ENCODE measurements at regions not wholly inside any gene's neighbourhood (a gene's known extent, or its start where the extent isn't known, plus 50 kb on each side); places are given as distances from the start of the nearest gene placed in this dataset.

DNA sequence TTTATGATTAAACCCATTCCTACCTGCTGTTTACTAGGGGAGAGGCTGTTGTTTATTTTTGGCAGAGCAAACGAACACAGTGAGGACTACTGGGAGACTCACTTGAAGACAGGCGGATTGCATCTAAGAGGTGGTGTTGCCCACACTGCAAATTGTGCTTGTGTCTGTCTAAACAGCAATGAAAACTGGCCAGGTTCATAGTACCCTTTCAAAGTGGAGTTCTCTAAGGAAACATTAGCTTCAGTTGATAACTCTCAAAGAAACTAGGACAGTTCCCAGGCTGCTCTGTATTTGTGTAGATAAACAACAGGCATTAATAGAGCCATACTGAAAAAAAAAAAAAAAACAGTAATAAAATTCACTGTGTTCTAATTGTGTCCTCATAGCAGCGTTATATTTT lies 466.0 kb upstream of the RGS6 start:
- Histone ChIP-seq H3K4ac (ENCODE audit: low read depth, low read length) (no peak overlapping the region), H2AK5ac (ENCODE audit: low read length) (no peak overlapping the region), H3K4me3 (ENCODE audit: low read depth, low read length) (no peak overlapping the region), H3K23ac (ENCODE audit: low read length) (no peak overlapping the region), H3K9ac (ENCODE audit: low read length) (no peak overlapping the region), H4K91ac (ENCODE audit: low read depth, low read length) (no peak overlapping the region), H3K27ac (ENCODE audit: low read depth, low read length) (no peak overlapping the region), H2BK5ac (ENCODE audit: low read depth, low read length, poor library complexity) (no peak overlapping the region), H3K79me2 (ENCODE audit: control insufficient read depth, insufficient read depth, low read length, poor library complexity) (no peaks in the 10 kb centered on the region), H2BK120ac (ENCODE audit: insufficient read depth, low read length, poor library complexity) (no peak overlapping the region), H4K12ac (ENCODE audit: low read depth, low read length) (no peak overlapping the region), H3K36me3 (ENCODE audit: control insufficient read depth in 1 of 2, insufficient read depth in 2 of 2, low read length in 2 of 2) (peaks cover 0 to 5% of the 10 kb centered on the region in 2 experiments), H4K8ac (ENCODE audit: low read depth, low read length) (no peak overlapping the region), H3K18ac (ENCODE audit: low read length) (no peak overlapping the region), H3K27me3 (ENCODE audit: insufficient read depth, low read length) (no peaks in the 10 kb centered on the region), H3K4me1 (ENCODE audit: control insufficient read depth in 1 of 2, insufficient read depth in 2 of 2, low read length in 2 of 2) (peaks cover 4 to 5% of the 10 kb centered on the region in 2 experiments), H3K9me3 (ENCODE audit: insufficient read depth, low read depth, low read length) (peaks cover 1% of the 10 kb centered on the region), H2BK12ac (ENCODE audit: low read length) (no peak overlapping the region), H3K4me2 (ENCODE audit: low read length) (no peak overlapping the region), H3K14ac (ENCODE audit: low read length) (no peak overlapping the region), H3K79me1 (ENCODE audit: low read length) (peaks cover 6% of the 10 kb centered on the region), H2AFZ (ENCODE audit: insufficient read depth, low read length, poor library complexity) (no peak overlapping the region)
- no peak for DNase-seq
- no CpG with 5 or more reads among the region's 3 CpGs for WGBS (ENCODE audit: extremely low coverage, insufficient coverage, insufficient read length)

- no peak overlapping the region for H3K27ac ChIP-seq (ENCODE audit: low read depth, low read length)
- H2AK5ac ChIP-seq (ENCODE audit: low read length), result no peak overlapping the region
- H3K4me3 ChIP-seq (ENCODE audit: low read depth, low read length), result no peak overlapping the region
- no peak for DNase-seq
- no peak overlapping the region for H2BK12ac ChIP-seq (ENCODE audit: low read length)
- no peak overlapping the region for H3K18ac ChIP-seq (ENCODE audit: low read length)
- peaks cover 0 to 5% of the 10 kb centered on the region in 2 experiments for H3K36me3 ChIP-seq (ENCODE audit: control insufficient read depth in 1 of 2, insufficient read depth in 2 of 2, low read length in 2 of 2)
- H4K12ac ChIP-seq (ENCODE audit: low read depth, low read length), result no peak overlapping the region
- H3K9me3 ChIP-seq (ENCODE audit: insufficient read depth, low read depth, low read length), result peaks cover 1% of the 10 kb centered on the region
- H3K27me3 ChIP-seq (ENCODE audit: insufficient read depth, low read length), result no peaks in the 10 kb centered on the region
- peaks cover 7 to 10% of the 10 kb centered on the region in 2 experiments for H3K4me1 ChIP-seq (ENCODE audit: control insufficient read depth in 1 of 2, insufficient read depth in 2 of 2, low read length in 2 of 2)
- no peak overlapping the region for H3K9ac ChIP-seq (ENCODE audit: low read length)
- peaks cover 9% of the 10 kb centered on the region for H3K79me1 ChIP-seq (ENCODE audit: low read length)
- H2BK5ac ChIP-seq (ENCODE audit: low read depth, low read length, poor library complexity), result no peak overlapping the region
- no peak overlapping the region for H2BK120ac ChIP-seq (ENCODE audit: insufficient read depth, low read length, poor library complexity)
- H3K14ac ChIP-seq (ENCODE audit: low read length), result no peak overlapping the region
- H4K91ac ChIP-seq (ENCODE audit: low read depth, low read length), result no peak overlapping the region
- H3K4me2 ChIP-seq (ENCODE audit: low read length), result no peak overlapping the region
- H4K8ac ChIP-seq (ENCODE audit: low read depth, low read length), result no peak overlapping the region
- no peak overlapping the region for H2AFZ ChIP-seq (ENCODE audit: insufficient read depth, low read length, poor library complexity)
- no CpG with 5 or more reads among the region's 4 CpGs for WGBS (ENCODE audit: extremely low coverage, insufficient coverage, insufficient read length)
- H3K79me2 ChIP-seq (ENCODE audit: control insufficient read depth, insufficient read depth, low read length, poor library complexity), result no peaks in the 10 kb centered on the region
- no peak overlapping the region for H3K23ac ChIP-seq (ENCODE audit: low read length)
- H3K4ac ChIP-seq (ENCODE audit: low read depth, low read length), result no peak overlapping the region
Measured at GRCh38 chr14:71466946-71467345, 465.3 kb upstream of the RGS6 start.

DNA sequence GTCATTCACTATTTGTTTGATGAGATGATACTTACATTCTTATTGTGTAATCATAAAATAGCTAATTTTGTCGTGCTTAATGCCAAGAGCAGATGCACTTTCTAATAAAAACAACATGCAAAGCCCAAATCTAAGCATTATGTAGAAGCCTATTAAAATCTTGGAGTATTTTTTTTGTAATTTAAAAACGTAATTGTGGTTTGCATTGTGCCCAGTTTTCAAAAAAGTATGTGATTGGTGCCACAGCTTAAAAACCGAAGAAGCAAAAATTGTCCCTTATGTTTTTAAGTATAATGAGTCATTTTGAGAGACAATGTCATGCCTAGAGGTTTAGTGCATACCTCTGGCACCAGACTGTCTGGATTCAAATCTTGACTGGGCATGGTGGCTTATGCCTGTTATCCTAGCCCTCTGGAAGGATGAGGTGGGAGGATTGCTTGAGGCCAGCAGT lies 464.8 kb upstream of the RGS6 start:
- no CpG with 5 or more reads among the region's 3 CpGs for WGBS (ENCODE audit: extremely low coverage, insufficient coverage, insufficient read length)
- no peaks in the 10 kb centered on the region for H3K79me2 ChIP-seq (ENCODE audit: control insufficient read depth, insufficient read depth, low read length, poor library complexity)
- no peak overlapping the region for H3K27ac ChIP-seq (ENCODE audit: low read depth, low read length)

DNA sequence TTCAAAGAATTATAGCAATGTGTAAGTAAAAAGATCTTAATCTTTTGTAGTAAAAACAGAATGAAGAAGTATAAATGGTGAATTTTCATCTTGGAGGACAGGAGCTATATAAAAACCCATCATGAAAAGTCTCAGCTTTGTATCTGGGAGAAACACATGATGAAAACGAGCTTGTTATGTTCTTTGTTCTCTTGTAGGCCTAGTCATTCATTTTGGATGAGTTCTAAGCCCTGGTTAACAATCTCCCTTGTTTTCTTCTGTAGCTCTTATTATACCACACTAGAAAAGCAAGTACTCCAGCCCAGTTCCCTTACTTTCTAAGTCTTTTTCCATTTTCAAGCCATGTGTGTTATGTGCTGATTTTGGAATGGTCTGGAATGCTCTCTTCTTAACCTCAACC lies 463.5 kb upstream of the RGS6 start:
- no peak overlapping the region for H2AK5ac ChIP-seq (ENCODE audit: low read length)
- no peak overlapping the region for H4K12ac ChIP-seq (ENCODE audit: low read depth, low read length)
- DNase-seq, result no peak
- H2BK120ac ChIP-seq (ENCODE audit: insufficient read depth, low read length, poor library complexity), result no peak overlapping the region
- H3K79me2 ChIP-seq (ENCODE audit: control insufficient read depth, insufficient read depth, low read length, poor library complexity), result no peaks in the 10 kb centered on the region
- H3K23ac ChIP-seq (ENCODE audit: low read length), result no peak overlapping the region
- H3K9me3 ChIP-seq (ENCODE audit: insufficient read depth, low read depth, low read length), result peaks cover 1% of the 10 kb centered on the region
- no peak overlapping the region for H3K14ac ChIP-seq (ENCODE audit: low read length)
- no peak overlapping the region for H3K4me3 ChIP-seq (ENCODE audit: low read depth, low read length)
- no CpG with 5 or more reads among the region's 1 CpG for WGBS (ENCODE audit: extremely low coverage, insufficient coverage, insufficient read length)
- peaks cover 8 to 11% of the 10 kb centered on the region in 2 experiments for H3K4me1 ChIP-seq (ENCODE audit: control insufficient read depth in 1 of 2, insufficient read depth in 2 of 2, low read length in 2 of 2)
- H4K8ac ChIP-seq (ENCODE audit: low read depth, low read length), result no peak overlapping the region
- no peak overlapping the region for H3K18ac ChIP-seq (ENCODE audit: low read length)
- H2BK5ac ChIP-seq (ENCODE audit: low read depth, low read length, poor library complexity), result no peak overlapping the region
- H3K79me1 ChIP-seq (ENCODE audit: low read length), result peaks cover 10% of the 10 kb centered on the region
- no peak overlapping the region for H4K91ac ChIP-seq (ENCODE audit: low read depth, low read length)
- H3K9ac ChIP-seq (ENCODE audit: low read length), result no peak overlapping the region
- no peak overlapping the region for H3K4me2 ChIP-seq (ENCODE audit: low read length)
- H2AFZ ChIP-seq (ENCODE audit: insufficient read depth, low read length, poor library complexity), result no peak overlapping the region
- no peak overlapping the region for H3K27ac ChIP-seq (ENCODE audit: low read depth, low read length)
- H3K27me3 ChIP-seq (ENCODE audit: insufficient read depth, low read length), result no peaks in the 10 kb centered on the region
- H2BK12ac ChIP-seq (ENCODE audit: low read length), result peak overlapping the region; percentile 6
- H3K36me3 ChIP-seq (ENCODE audit: control insufficient read depth in 1 of 2, insufficient read depth in 2 of 2, low read length in 2 of 2), result no peaks in the 10 kb centered on the region
- H3K4ac ChIP-seq (ENCODE audit: low read depth, low read length), result no peak overlapping the region

More for the DNA sequence above, 464.8 kb upstream of the RGS6 start:
- no peaks in the 10 kb centered on the region for H3K27me3 ChIP-seq (ENCODE audit: insufficient read depth, low read length)
- no peak overlapping the region for H3K9ac ChIP-seq (ENCODE audit: low read length)
- no peak overlapping the region for H4K8ac ChIP-seq (ENCODE audit: low read depth, low read length)
- no peak overlapping the region for H3K18ac ChIP-seq (ENCODE audit: low read length)
- peaks cover 8 to 11% of the 10 kb centered on the region in 2 experiments for H3K4me1 ChIP-seq (ENCODE audit: control insufficient read depth in 1 of 2, insufficient read depth in 2 of 2, low read length in 2 of 2)
- peaks cover 10% of the 10 kb centered on the region for H3K79me1 ChIP-seq (ENCODE audit: low read length)
- H3K4me2 ChIP-seq (ENCODE audit: low read length), result no peak overlapping the region
- no peak overlapping the region for H3K23ac ChIP-seq (ENCODE audit: low read length)
- H4K91ac ChIP-seq (ENCODE audit: low read depth, low read length), result no peak overlapping the region
- H3K4me3 ChIP-seq (ENCODE audit: low read depth, low read length), result no peak overlapping the region
- no peak overlapping the region for H2BK5ac ChIP-seq (ENCODE audit: low read depth, low read length, poor library complexity)
- H3K36me3 ChIP-seq (ENCODE audit: control insufficient read depth in 1 of 2, insufficient read depth in 2 of 2, low read length in 2 of 2), result peaks cover 0 to 5% of the 10 kb centered on the region in 2 experiments
- no peak overlapping the region for H2BK12ac ChIP-seq (ENCODE audit: low read length)
- H3K14ac ChIP-seq (ENCODE audit: low read length), result no peak overlapping the region
- H4K12ac ChIP-seq (ENCODE audit: low read depth, low read length), result no peak overlapping the region
- peak; percentile 41 to 65 for DNase-seq
- no peak overlapping the region for H3K4ac ChIP-seq (ENCODE audit: low read depth, low read length)
- no peak overlapping the region for H2AK5ac ChIP-seq (ENCODE audit: low read length)
- H2AFZ ChIP-seq (ENCODE audit: insufficient read depth, low read length, poor library complexity), result no peak overlapping the region
- peaks cover 1% of the 10 kb centered on the region for H3K9me3 ChIP-seq (ENCODE audit: insufficient read depth, low read depth, low read length)
- H2BK120ac ChIP-seq (ENCODE audit: insufficient read depth, low read length, poor library complexity), result no peak overlapping the region
